ENCODE measurements at regions not wholly inside any gene's neighbourhood (a gene's known extent, or its start where the extent isn't known, plus 50 kb on each side); places are given as distances from the start of the nearest gene placed in this dataset.

DNA sequence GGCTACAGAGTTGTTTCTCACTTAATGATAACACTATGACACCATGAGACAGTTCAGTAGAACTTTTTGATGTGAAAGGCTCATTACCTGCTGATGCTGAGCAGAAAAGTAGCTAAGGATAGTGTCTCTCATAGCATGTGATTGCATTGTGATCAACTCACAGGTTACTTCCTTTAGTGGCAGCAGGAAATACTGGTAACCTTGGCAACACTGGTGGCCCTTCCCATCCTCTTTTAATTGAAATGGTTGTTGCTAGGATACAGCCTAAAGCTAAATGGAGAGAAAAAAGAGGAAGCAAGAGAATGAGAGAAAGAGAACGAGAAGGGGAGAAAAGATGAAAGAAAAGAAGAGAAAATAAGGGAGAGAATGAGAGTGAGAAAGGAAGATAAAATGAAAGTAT, 204.7 kb upstream of the GAP43 start:
- ATAC-seq (no peak), DNase-seq (ENCODE audit: low read depth in 1 of 2, low spot score in 1 of 2) (no peak), FAIRE-seq (no peak)
- TF ChIP-seq CHD4 (IDR thresholded peaks at IDR 0.05; ENCODE audit: borderline replicate concordance), result no peak
- no peak for TF ChIP-seq RAD21 (conservative IDR thresholded peaks at IDR 0.05 in 1 of 2, IDR thresholded peaks at IDR 0.05 in 1 of 2)
- TF ChIP-seq CHD2 (IDR thresholded peaks at IDR 0.05; ENCODE audit: low read length, partially characterized antibody), result no peak
- no peak for TF ChIP-seq RFX5 (IDR thresholded peaks at IDR 0.05)
- no peak for TF ChIP-seq ZC3H11A (IDR thresholded peaks at IDR 0.05)
- 10% methylated on average over 1 of the region's 1 CpG for WGBS (ENCODE audit: missing lambda C conversion rate)
- Histone ChIP-seq H3K9me3 (no peaks in the 10 kb centered on the region), H3K27ac (no peak overlapping the region), H3K4me1 (no peaks in the 10 kb centered on the region), H3K4me3 (no peak overlapping the region), H3K4me2 (no peak overlapping the region)
- POLR2A ChIA-PET, result no interaction called here
- CTCF ChIA-PET, result no interaction called here

- Histone ChIP-seq H3K9me3 (no peaks in the 10 kb centered on the region), H3K27ac (no peak overlapping the region), H3K4me2 (no peak overlapping the region), H3K4me3 (no peak overlapping the region), H3K4me1 (no peaks in the 10 kb centered on the region)
- CTCF ChIA-PET, result no interaction called here
- POLR2A ChIA-PET, result no interaction called here
- no peak for TF ChIP-seq KDM1A (IDR thresholded peaks at IDR 0.05; ENCODE audit: low read depth)
- no peak for TF ChIP-seq NPAS2 (CRISPR knock-in tag; IDR thresholded peaks at IDR 0.05; ENCODE audit: borderline replicate concordance)
- TF ChIP-seq PHF8 (IDR thresholded peaks at IDR 0.05; ENCODE audit: borderline replicate concordance, low read depth), result no peak
- no peak for TF ChIP-seq HDAC2 (IDR thresholded peaks at IDR 0.05)
- TF ChIP-seq SMC3 (IDR thresholded peaks at IDR 0.05), result no peak
- no peak for TF ChIP-seq RARB (CRISPR knock-in tag; IDR thresholded peaks at IDR 0.05)
- TF ChIP-seq ESRRA (IDR thresholded peaks at IDR 0.05; ENCODE audit: borderline replicate concordance, low read length), result no peak
- no peak for TF ChIP-seq CHD2 (IDR thresholded peaks at IDR 0.05; ENCODE audit: low read length, partially characterized antibody)
- TF ChIP-seq, protein P1, sequence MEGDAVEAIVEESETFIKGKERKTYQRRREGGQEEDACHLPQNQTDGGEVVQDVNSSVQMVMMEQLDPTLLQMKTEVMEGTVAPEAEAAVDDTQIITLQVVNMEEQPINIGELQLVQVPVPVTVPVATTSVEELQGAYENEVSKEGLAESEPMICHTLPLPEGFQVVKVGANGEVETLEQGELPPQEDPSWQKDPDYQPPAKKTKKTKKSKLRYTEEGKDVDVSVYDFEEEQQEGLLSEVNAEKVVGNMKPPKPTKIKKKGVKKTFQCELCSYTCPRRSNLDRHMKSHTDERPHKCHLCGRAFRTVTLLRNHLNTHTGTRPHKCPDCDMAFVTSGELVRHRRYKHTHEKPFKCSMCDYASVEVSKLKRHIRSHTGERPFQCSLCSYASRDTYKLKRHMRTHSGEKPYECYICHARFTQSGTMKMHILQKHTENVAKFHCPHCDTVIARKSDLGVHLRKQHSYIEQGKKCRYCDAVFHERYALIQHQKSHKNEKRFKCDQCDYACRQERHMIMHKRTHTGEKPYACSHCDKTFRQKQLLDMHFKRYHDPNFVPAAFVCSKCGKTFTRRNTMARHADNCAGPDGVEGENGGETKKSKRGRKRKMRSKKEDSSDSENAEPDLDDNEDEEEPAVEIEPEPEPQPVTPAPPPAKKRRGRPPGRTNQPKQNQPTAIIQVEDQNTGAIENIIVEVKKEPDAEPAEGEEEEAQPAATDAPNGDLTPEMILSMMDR (IDR thresholded peaks at IDR 0.05), result no peak
- TF ChIP-seq, protein P2, sequence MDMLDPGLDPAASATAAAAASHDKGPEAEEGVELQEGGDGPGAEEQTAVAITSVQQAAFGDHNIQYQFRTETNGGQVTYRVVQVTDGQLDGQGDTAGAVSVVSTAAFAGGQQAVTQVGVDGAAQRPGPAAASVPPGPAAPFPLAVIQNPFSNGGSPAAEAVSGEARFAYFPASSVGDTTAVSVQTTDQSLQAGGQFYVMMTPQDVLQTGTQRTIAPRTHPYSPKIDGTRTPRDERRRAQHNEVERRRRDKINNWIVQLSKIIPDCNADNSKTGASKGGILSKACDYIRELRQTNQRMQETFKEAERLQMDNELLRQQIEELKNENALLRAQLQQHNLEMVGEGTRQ (IDR thresholded peaks at IDR 0.05), result no peak
- WGBS (ENCODE audit: missing lambda C conversion rate), result 0% methylated on average over 1 of the region's 1 CpG
- ATAC-seq (no peak), DNase-seq (ENCODE audit: low read depth in 1 of 2, low spot score in 1 of 2) (no peak), FAIRE-seq (no peak)
These were observed 203.2 kb upstream of the GAP43 start for GRCh38 chr3:115420086-115420485.

DNA sequence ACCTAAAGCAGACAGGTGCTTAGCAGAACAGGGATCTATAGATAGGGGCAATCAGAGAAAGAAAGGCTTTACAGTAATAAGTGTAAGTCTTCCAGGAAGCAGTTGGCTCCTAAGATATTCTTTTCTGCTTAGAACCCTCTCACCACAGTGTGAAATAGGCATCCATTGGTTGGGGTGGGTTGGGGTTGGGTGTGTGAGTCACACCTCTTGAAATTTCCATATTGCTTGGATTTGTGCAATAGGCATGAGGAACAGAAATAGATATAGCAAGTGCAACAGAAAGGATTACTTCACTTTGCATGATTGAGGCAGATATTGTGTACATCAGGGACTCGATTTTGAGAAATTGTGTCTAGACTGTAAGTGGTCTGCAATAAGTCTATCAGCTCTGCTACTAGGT, 200.1 kb upstream of the GAP43 start:
- no peak for FAIRE-seq
- WGBS (ENCODE audit: missing lambda C conversion rate), result 0% methylated on average over 1 of the region's 1 CpG

More for the DNA sequence above, 200.1 kb upstream of the GAP43 start:
- Histone ChIP-seq H3K9me3 (no peaks in the 10 kb centered on the region), H3K4me3 (no peak overlapping the region), H3K4me2 (no peak overlapping the region), H3K4me1 (no peaks in the 10 kb centered on the region), H3K27ac (no peak overlapping the region)
- ChIA-PET POLR2A (no interaction called here), CTCF (no interaction called here)
- no peak for ATAC-seq
- TF ChIP-seq PBX3 (IDR thresholded peaks at IDR 0.05) (no peak), JUNB (IDR thresholded peaks at IDR 0.05) (no peak), RNF2 (IDR thresholded peaks at IDR 0.05; ENCODE audit: borderline replicate concordance, low read depth) (no peak), ZC3H11A (IDR thresholded peaks at IDR 0.05) (no peak), CHD2 (IDR thresholded peaks at IDR 0.05; ENCODE audit: low read length, partially characterized antibody) (no peak), NR3C1 (IDR thresholded peaks at IDR 0.05) (no peak), HOXB13 (CRISPR knock-in tag; IDR thresholded peaks at IDR 0.05; ENCODE audit: low read depth) (no peak), E2F6 (IDR thresholded peaks at IDR 0.05; ENCODE audit: borderline replicate concordance, low read depth) (no peak), ESRRA (IDR thresholded peaks at IDR 0.05; ENCODE audit: borderline replicate concordance, low read length) (no peak), CEBPB (IDR thresholded peaks at IDR 0.05) (no peak), MAFK (IDR thresholded peaks at IDR 0.05; ENCODE audit: partially characterized antibody) (no peak), NFE2L2 (conservative IDR thresholded peaks at IDR 0.05; ENCODE audit: low read length) (no peak)
- TF ChIP-seq, protein P3, sequence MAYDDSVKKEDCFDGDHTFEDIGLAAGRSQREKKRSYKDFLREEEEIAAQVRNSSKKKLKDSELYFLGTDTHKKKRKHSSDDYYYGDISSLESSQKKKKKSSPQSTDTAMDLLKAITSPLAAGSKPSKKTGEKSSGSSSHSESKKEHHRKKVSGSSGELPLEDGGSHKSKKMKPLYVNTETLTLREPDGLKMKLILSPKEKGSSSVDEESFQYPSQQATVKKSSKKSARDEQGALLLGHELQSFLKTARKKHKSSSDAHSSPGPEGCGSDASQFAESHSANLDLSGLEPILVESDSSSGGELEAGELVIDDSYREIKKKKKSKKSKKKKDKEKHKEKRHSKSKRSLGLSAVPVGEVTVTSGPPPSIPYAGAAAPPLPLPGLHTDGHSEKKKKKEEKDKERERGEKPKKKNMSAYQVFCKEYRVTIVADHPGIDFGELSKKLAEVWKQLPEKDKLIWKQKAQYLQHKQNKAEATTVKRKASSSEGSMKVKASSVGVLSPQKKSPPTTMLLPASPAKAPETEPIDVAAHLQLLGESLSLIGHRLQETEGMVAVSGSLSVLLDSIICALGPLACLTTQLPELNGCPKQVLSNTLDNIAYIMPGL (CRISPR knock-in tag; IDR thresholded peaks at IDR 0.05; ENCODE audit: borderline replicate concordance), result no peak
- TF ChIP-seq, protein P1 (IDR thresholded peaks at IDR 0.05), result no peak
- no peak for DNase-seq (ENCODE audit: low read depth in 1 of 2, low spot score in 1 of 2)

Measured in A549 (cell line).